PFSK-1 (cell line): ENCODE measurements at regions not wholly inside any gene's neighbourhood (a gene's known extent, or its start where the extent isn't known, plus 50 kb on each side); places are given as distances from the start of the nearest gene placed in this dataset.

ENCODE experiments used
- FOXP2 ChIP-seq: optimal IDR thresholded peaks from 2 replicates; pipeline ENCODE3; 2011; ENCODE audit warnings: borderline replicate concordance, control low read depth, inconsistent platforms; ENCODE audit not compliant: insufficient read depth; ENCODE audit errors: extremely low read length, extremely low read depth
- POLR2AphosphoS5 ChIP-seq: IDR thresholded peaks from 2 replicates; pipeline ENCODE4 v1.6.1; 2012; ENCODE audit warnings: low read depth, mild to moderate bottlenecking, control low read depth, low read length, moderate library complexity
- REST ChIP-seq, 2 experiments: IDR thresholded peaks; 2 replicates each; pipeline versions ENCODE4 v1.6.1 to v1.8.0; 2011 to 2012; ENCODE audit warnings: low read depth in 2 of 2, low read length in 2 of 2, control low read depth in 1 of 2, inconsistent platforms in 1 of 2, mild to moderate bottlenecking in 1 of 2, moderate library complexity in 1 of 2; ENCODE audit not compliant: insufficient read depth in 1 of 2
- SIN3A ChIP-seq: IDR thresholded peaks from 2 replicates; pipeline ENCODE4 v1.6.1; 2012; ENCODE audit warnings: mild to moderate bottlenecking, low read length, moderate library complexity, borderline replicate concordance; ENCODE audit not compliant: insufficient read depth
- TAF1 ChIP-seq: IDR thresholded peaks from 2 replicates; pipeline ENCODE4 v1.6.1; 2012; ENCODE audit warnings: low read length, control low read depth, borderline replicate concordance; ENCODE audit not compliant: insufficient read depth

- TF ChIP-seq REST (IDR thresholded peaks at IDR 0.05; ENCODE audit: insufficient read depth in 1 of 2, low read depth in 2 of 2, low read length in 2 of 2) (no peak), TAF1 (no peak), FOXP2 (no peak), POLR2AphosphoS5 (no peak), SIN3A (no peak)
Measured at GRCh38 chr13:33940256-33940655, 122.3 kb downstream of the RFC3 start.

- TF ChIP-seq FOXP2, result no peak
- TF ChIP-seq TAF1, result no peak
- no peak for TF ChIP-seq REST (IDR thresholded peaks at IDR 0.05; ENCODE audit: insufficient read depth in 1 of 2, low read depth in 2 of 2, low read length in 2 of 2)
- TF ChIP-seq POLR2AphosphoS5, result no peak
- TF ChIP-seq SIN3A, result no peak
Measured at GRCh38 chr13:33940898-33941297, 122.9 kb downstream of the RFC3 start.

GRCh38 chr13:33945477-33945876 is 127.5 kb downstream of the RFC3 start:
- TF ChIP-seq SIN3A, result no peak
- TF ChIP-seq POLR2AphosphoS5, result no peak
- no peak for TF ChIP-seq REST (IDR thresholded peaks at IDR 0.05; ENCODE audit: insufficient read depth in 1 of 2, low read depth in 2 of 2, low read length in 2 of 2)
- no peak for TF ChIP-seq FOXP2
- TF ChIP-seq TAF1, result no peak

- TF ChIP-seq TAF1 (no peak), FOXP2 (no peak), REST (IDR thresholded peaks at IDR 0.05; ENCODE audit: insufficient read depth in 1 of 2, low read depth in 2 of 2, low read length in 2 of 2) (no peak), POLR2AphosphoS5 (no peak), SIN3A (no peak)
Measured at GRCh38 chr13:33953203-33953602, 135.3 kb downstream of the RFC3 start.

- TF ChIP-seq FOXP2 (no peak), SIN3A (no peak), POLR2AphosphoS5 (no peak), REST (IDR thresholded peaks at IDR 0.05; ENCODE audit: insufficient read depth in 1 of 2, low read depth in 2 of 2, low read length in 2 of 2) (no peak), TAF1 (no peak)
Measured at GRCh38 chr13:33953781-33954180, 135.8 kb downstream of the RFC3 start.
